Mammary epithelial cell (primary cell): ENCODE measurements at regions not wholly inside any gene's neighbourhood (a gene's known extent, or its start where the extent isn't known, plus 50 kb on each side); places are given as distances from the start of the nearest gene placed in this dataset.

Experiments used
- EZH2 ChIP-seq: IDR thresholded peaks from 2 replicates; pipeline ENCODE4 v1.6.1; 2012; ENCODE audit warnings: low read length, inconsistent platforms, borderline replicate concordance
- TF ChIP-seq, protein P1 (sequence below), 2 donors: IDR thresholded peaks in 1 of 2; conservative IDR thresholded peaks in 1 of 2; 2 replicates each; pipeline ENCODE4 v1.5.1; 2011 to 2012; ENCODE audit warnings: inconsistent platforms in 2 of 2, low read length in 2 of 2, mild to moderate bottlenecking in 2 of 2, control low read depth in 1 of 2, low read depth in 1 of 2; ENCODE audit not compliant: insufficient read depth in 1 of 2; ENCODE audit errors: extremely low read depth in 1 of 2

DNA sequence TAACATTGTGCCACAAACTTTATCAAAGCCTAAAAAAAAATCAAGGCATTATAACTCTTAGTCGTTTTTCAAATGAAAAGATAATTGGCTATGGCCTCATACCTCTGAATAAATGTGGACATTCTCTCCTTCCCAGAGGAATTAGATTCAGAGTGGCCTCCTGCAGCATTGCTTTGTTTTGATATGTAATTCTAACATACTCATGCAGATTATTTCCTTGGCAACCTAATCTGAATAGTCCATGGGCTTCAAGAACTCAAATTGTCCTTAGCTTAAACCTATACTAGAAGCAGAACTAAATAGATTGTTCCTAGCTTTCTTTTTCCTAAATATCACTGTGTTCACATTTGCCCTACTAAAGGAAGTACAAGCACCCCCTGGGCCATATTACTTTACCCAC lies 1146.9 kb downstream of the OLFM4 start:
- TF ChIP-seq, protein P1, sequence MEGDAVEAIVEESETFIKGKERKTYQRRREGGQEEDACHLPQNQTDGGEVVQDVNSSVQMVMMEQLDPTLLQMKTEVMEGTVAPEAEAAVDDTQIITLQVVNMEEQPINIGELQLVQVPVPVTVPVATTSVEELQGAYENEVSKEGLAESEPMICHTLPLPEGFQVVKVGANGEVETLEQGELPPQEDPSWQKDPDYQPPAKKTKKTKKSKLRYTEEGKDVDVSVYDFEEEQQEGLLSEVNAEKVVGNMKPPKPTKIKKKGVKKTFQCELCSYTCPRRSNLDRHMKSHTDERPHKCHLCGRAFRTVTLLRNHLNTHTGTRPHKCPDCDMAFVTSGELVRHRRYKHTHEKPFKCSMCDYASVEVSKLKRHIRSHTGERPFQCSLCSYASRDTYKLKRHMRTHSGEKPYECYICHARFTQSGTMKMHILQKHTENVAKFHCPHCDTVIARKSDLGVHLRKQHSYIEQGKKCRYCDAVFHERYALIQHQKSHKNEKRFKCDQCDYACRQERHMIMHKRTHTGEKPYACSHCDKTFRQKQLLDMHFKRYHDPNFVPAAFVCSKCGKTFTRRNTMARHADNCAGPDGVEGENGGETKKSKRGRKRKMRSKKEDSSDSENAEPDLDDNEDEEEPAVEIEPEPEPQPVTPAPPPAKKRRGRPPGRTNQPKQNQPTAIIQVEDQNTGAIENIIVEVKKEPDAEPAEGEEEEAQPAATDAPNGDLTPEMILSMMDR (conservative IDR thresholded peaks at IDR 0.05 in 1 of 2, IDR thresholded peaks at IDR 0.05 in 1 of 2; ENCODE audit: extremely low read depth in 1 of 2, insufficient read depth in 1 of 2, low read depth in 1 of 2, low read length in 2 of 2) = no peak
- no peak for TF ChIP-seq EZH2
